Vagina (tissue), 2 donors: ENCODE measurements at regions not wholly inside any gene's neighbourhood (a gene's known extent, or its start where the extent isn't known, plus 50 kb on each side); places are given as distances from the start of the nearest gene placed in this dataset.
A peak's percentile ranks its signal among the peaks of the same experiment; 100 is the strongest.

ENCODE experiments used
- DNase-seq, 2 donors: peaks; one replicate each; pipeline ENCODE4 v3.0.0-alpha.2; 2017; ENCODE audit errors: extremely low spot score in 2 of 2
- H3K27ac ChIP-seq: fragments of 200-600 bp; sonication (generic); one replicate; pipeline ENCODE4 v1.5.1; 2019
- H3K27me3 ChIP-seq: fragments of 200-600 bp; sonication (generic); one replicate; pipeline ENCODE4 v1.5.1; 2019
- H3K36me3 ChIP-seq, 2 donors: fragments of 200-600 bp; sonication (generic); one replicate each; pipeline ENCODE4 v1.5.1; 2017 to 2019
- H3K4me1 ChIP-seq: fragments of 200-600 bp; sonication (generic); one replicate; pipeline ENCODE4 v1.5.1; 2019
- H3K4me3 ChIP-seq, 2 donors: fragments of 200-600 bp; sonication (generic); 1 replicate in 1 of 2; 2 replicates in 1 of 2; pipeline ENCODE4 v1.5.1; 2016 to 2019
- H3K9me3 ChIP-seq: fragments of 200-600 bp; sonication (generic); one replicate; pipeline ENCODE4 v1.5.1; 2019
- CTCF ChIP-seq, 3 experiments: fragments of 450-650 bp in 2 of 3; fragments of 200-600 bp in 1 of 3; sonication (generic) in 1 of 3; IDR thresholded peaks; one replicate each; pipeline ENCODE4 v1.5.1; 2017 to 2019; ENCODE audit warnings: antibody characterized with exemption in 3 of 3, mild to moderate bottlenecking in 2 of 3, moderate library complexity in 2 of 3
- POLR2A ChIP-seq, 2 donors: fragments of 450-650 bp; IDR thresholded peaks; one replicate each; pipeline ENCODE4 v1.6.1; 2017; ENCODE audit warnings: antibody characterized with exemption in 2 of 2, mild to moderate bottlenecking in 2 of 2, moderate library complexity in 2 of 2
- POLR2AphosphoS5 ChIP-seq, 2 donors: sonication (generic); formaldehyde crosslinking; IDR thresholded peaks; one replicate each; pipeline ENCODE4 v1.9.0; 2017; ENCODE audit warnings: antibody characterized with exemption in 2 of 2, mild to moderate bottlenecking in 2 of 2, low read depth in 1 of 2; ENCODE audit not compliant: insufficient read depth in 1 of 2
- intact Hi-C: fragments of 100-400 bp; cut with DNase I; formaldehyde crosslinking; loops from one replicate; pipeline ENCODE4 v1.15.1; 2023

GRCh38 chr2:150812664-150813367 is 325.3 kb upstream of the RND3 start:
- Histone ChIP-seq H3K27ac (no peak overlapping the region), H3K36me3 (no peaks in the 10 kb centered on the region), H3K4me1 (no peaks in the 10 kb centered on the region), H3K27me3 (no peaks in the 10 kb centered on the region), H3K4me3 (no peak overlapping the region), H3K9me3 (no peaks in the 10 kb centered on the region)
- no peak for TF ChIP-seq POLR2AphosphoS5 (IDR thresholded peaks at IDR 0.05; ENCODE audit: insufficient read depth in 1 of 2, low read depth in 1 of 2)
- TF ChIP-seq POLR2A (IDR thresholded peaks at IDR 0.05), result no peak
- no peak for TF ChIP-seq CTCF (IDR thresholded peaks at IDR 0.05)
- DNase-seq, result no peak
- intact Hi-C loops, result no loop called here

GRCh38 chr2:150812066-150812465 is 324.6 kb upstream of the RND3 start:
- H3K4me1 ChIP-seq, result no peaks in the 10 kb centered on the region
- H3K9me3 ChIP-seq, result no peaks in the 10 kb centered on the region
- H3K27me3 ChIP-seq, result no peaks in the 10 kb centered on the region
- no peak overlapping the region for H3K27ac ChIP-seq
- TF ChIP-seq POLR2AphosphoS5 (IDR thresholded peaks at IDR 0.05; ENCODE audit: insufficient read depth in 1 of 2, low read depth in 1 of 2) (no peak), POLR2A (IDR thresholded peaks at IDR 0.05) (no peak), CTCF (IDR thresholded peaks at IDR 0.05) (no peak)
- no peaks in the 10 kb centered on the region for H3K36me3 ChIP-seq
- intact Hi-C loops, result no loop called here
- DNase-seq, result no peak
- H3K4me3 ChIP-seq, result no peak overlapping the region

GRCh38 chr2:150811259-150811855 is 323.9 kb upstream of the RND3 start:
- intact Hi-C loops, result no loop called here
- DNase-seq, result no peak
- Histone ChIP-seq H3K27me3 (no peaks in the 10 kb centered on the region), H3K27ac (no peak overlapping the region), H3K4me3 (no peak overlapping the region), H3K36me3 (no peaks in the 10 kb centered on the region), H3K9me3 (no peaks in the 10 kb centered on the region), H3K4me1 (no peaks in the 10 kb centered on the region)
- TF ChIP-seq CTCF (IDR thresholded peaks at IDR 0.05), result no peak
- no peak for TF ChIP-seq POLR2A (IDR thresholded peaks at IDR 0.05)
- TF ChIP-seq POLR2AphosphoS5 (IDR thresholded peaks at IDR 0.05; ENCODE audit: insufficient read depth in 1 of 2, low read depth in 1 of 2), result peak in 1 of 2 donors; percentile 78

GRCh38 chr2:150809103-150809502 is 321.6 kb upstream of the RND3 start:
- H3K4me3 ChIP-seq, result no peak overlapping the region
- no peaks in the 10 kb centered on the region for H3K4me1 ChIP-seq
- no peaks in the 10 kb centered on the region for H3K27me3 ChIP-seq
- DNase-seq, result no peak
- intact Hi-C loops, result no loop called here
- no peaks in the 10 kb centered on the region for H3K36me3 ChIP-seq
- H3K9me3 ChIP-seq, result no peaks in the 10 kb centered on the region
- TF ChIP-seq POLR2A (IDR thresholded peaks at IDR 0.05) (no peak), CTCF (IDR thresholded peaks at IDR 0.05) (no peak), POLR2AphosphoS5 (IDR thresholded peaks at IDR 0.05; ENCODE audit: insufficient read depth in 1 of 2, low read depth in 1 of 2) (no peak)
- H3K27ac ChIP-seq, result no peak overlapping the region

- Histone ChIP-seq H3K9me3 (no peaks in the 10 kb centered on the region), H3K27ac (no peak overlapping the region), H3K36me3 (no peaks in the 10 kb centered on the region), H3K4me3 (no peak overlapping the region), H3K4me1 (no peaks in the 10 kb centered on the region), H3K27me3 (no peaks in the 10 kb centered on the region)
- no peak for DNase-seq
- intact Hi-C loops, result no loop called here
- TF ChIP-seq POLR2A (IDR thresholded peaks at IDR 0.05) (no peak), CTCF (IDR thresholded peaks at IDR 0.05) (no peak), POLR2AphosphoS5 (IDR thresholded peaks at IDR 0.05; ENCODE audit: insufficient read depth in 1 of 2, low read depth in 1 of 2) (no peak)
Observed at GRCh38 chr2:150806336-150806735, 318.9 kb upstream of the RND3 start.
